Stromal cell of bone marrow (primary cell): ENCODE measurements at regions not wholly inside any gene's neighbourhood (a gene's known extent, or its start where the extent isn't known, plus 50 kb on each side); places are given as distances from the start of the nearest gene placed in this dataset.
"Not testable (repeated sequence)": the region's sequence is repeated elsewhere in the genome, so short reads cannot be mapped to it uniquely, and the experiment has no call there.

Experiments used
- DNase-seq: peaks from one replicate; pipeline ENCODE4 v3.0.0-alpha.2; 2012; ENCODE audit warnings: low read depth

- not testable (repeated sequence) for DNase-seq
Observed at GRCh38 chr10:22079921-22080320, 76.4 kb upstream of the DNAJC1 start.

- DNase-seq = no peak
Observed at GRCh38 chr10:22071332-22071731, 67.8 kb upstream of the DNAJC1 start.

GRCh38 chr10:22067091-22067490 is 63.6 kb upstream of the DNAJC1 start:
- no peak for DNase-seq

GRCh38 chr10:22060984-22061383 is 57.5 kb upstream of the DNAJC1 start:
- DNase-seq = not testable (repeated sequence)

- DNase-seq = no peak
Observed at GRCh38 chr10:22058201-22058600, 54.7 kb upstream of the DNAJC1 start.

GRCh38 chr10:22054961-22055360 is 51.4 kb upstream of the DNAJC1 start:
- no peak for DNase-seq
